ENCODE measurements at regions not wholly inside any gene's neighbourhood (a gene's known extent, or its start where the extent isn't known, plus 50 kb on each side); places are given as distances from the start of the nearest gene placed in this dataset.

- TF ChIP-seq ZNF598 (CRISPR knock-in tag; IDR thresholded peaks at IDR 0.05; ENCODE audit: borderline replicate concordance) (no peak), THAP7 (CRISPR knock-in tag; IDR thresholded peaks at IDR 0.05) (no peak), TBL1XR1 (IDR thresholded peaks at IDR 0.05; ENCODE audit: borderline replicate concordance, low read length, partially characterized antibody) (no peak), POLR2G (IDR thresholded peaks at IDR 0.05; ENCODE audit: low read depth, low read length) (no peak)
- TF ChIP-seq, protein P1, sequence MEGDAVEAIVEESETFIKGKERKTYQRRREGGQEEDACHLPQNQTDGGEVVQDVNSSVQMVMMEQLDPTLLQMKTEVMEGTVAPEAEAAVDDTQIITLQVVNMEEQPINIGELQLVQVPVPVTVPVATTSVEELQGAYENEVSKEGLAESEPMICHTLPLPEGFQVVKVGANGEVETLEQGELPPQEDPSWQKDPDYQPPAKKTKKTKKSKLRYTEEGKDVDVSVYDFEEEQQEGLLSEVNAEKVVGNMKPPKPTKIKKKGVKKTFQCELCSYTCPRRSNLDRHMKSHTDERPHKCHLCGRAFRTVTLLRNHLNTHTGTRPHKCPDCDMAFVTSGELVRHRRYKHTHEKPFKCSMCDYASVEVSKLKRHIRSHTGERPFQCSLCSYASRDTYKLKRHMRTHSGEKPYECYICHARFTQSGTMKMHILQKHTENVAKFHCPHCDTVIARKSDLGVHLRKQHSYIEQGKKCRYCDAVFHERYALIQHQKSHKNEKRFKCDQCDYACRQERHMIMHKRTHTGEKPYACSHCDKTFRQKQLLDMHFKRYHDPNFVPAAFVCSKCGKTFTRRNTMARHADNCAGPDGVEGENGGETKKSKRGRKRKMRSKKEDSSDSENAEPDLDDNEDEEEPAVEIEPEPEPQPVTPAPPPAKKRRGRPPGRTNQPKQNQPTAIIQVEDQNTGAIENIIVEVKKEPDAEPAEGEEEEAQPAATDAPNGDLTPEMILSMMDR (CRISPR knock-in tag; IDR thresholded peaks at IDR 0.05): no peak
Observed at GRCh38 chr2:129192841-129193253, 786.6 kb upstream of the RAB6C start.
